ENCODE measurements at regions not wholly inside any gene's neighbourhood (a gene's known extent, or its start where the extent isn't known, plus 50 kb on each side); places are given as distances from the start of the nearest gene placed in this dataset.
"Not testable (repeated sequence)": the region's sequence is repeated elsewhere in the genome, so short reads cannot be mapped to it uniquely, and the experiment has no call there.

DNA sequence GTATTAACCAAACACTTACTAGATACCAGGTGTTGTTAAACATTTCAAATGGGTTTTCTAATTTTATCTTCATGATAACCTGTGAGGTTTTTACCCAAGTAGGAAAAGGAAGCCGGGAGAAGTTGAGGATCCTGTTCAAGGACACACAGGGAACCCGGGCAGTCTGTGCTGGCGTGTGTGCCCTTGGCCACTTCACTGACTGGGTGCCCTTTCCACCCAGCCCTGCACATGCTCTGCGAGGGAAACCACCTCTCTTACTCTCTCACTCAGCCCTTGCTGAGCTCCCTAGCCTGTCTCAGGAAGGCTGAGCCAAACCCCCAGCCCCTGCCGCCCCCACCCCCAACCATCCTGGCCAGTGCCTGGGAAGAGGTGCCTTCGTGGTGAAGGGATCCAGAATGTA, 51.8 kb downstream of the TEX44 start:
- intact Hi-C loops (cut with DNase I; ENCODE audit: low total_unique reads) = no loop called here
- TF ChIP-seq, protein P1, sequence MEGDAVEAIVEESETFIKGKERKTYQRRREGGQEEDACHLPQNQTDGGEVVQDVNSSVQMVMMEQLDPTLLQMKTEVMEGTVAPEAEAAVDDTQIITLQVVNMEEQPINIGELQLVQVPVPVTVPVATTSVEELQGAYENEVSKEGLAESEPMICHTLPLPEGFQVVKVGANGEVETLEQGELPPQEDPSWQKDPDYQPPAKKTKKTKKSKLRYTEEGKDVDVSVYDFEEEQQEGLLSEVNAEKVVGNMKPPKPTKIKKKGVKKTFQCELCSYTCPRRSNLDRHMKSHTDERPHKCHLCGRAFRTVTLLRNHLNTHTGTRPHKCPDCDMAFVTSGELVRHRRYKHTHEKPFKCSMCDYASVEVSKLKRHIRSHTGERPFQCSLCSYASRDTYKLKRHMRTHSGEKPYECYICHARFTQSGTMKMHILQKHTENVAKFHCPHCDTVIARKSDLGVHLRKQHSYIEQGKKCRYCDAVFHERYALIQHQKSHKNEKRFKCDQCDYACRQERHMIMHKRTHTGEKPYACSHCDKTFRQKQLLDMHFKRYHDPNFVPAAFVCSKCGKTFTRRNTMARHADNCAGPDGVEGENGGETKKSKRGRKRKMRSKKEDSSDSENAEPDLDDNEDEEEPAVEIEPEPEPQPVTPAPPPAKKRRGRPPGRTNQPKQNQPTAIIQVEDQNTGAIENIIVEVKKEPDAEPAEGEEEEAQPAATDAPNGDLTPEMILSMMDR (IDR thresholded peaks at IDR 0.05) = no peak
- H3K27ac ChIP-seq = peak overlapping the region; percentile 92 to 97

DNA sequence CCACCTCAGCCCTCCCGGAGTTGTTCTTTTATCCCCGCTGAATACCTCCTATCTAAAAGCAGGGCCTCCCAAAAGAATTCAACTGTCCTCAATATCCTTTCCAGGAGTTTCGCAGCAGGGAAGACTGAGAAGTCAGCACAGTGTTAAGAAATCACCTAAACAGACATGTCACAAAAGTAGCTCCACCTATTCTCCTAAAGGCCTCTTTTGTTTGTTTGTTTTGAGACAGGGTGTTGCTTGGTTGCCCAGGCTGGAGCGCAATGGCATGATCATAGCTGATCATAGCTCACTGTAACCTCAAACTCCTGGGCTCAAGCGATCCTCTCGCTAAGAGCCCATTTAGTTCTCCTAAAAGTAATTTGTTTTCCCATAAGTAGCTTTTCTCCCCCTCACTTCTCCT, 53.8 kb downstream of the TEX44 start:
- peak overlapping the region in 1 of 2 donors; percentile 97 for H3K27ac ChIP-seq
- peaks cover 11 to 40% (median 30%) of the 10 kb centered on the region in 4 donors for H3K4me1 ChIP-seq
- intact Hi-C loops (cut with DNase I; ENCODE audit: low total_unique reads) = no loop called here
- TF ChIP-seq, protein P1 (IDR thresholded peaks at IDR 0.05) = no peak
- no peaks in the 10 kb centered on the region for H3K36me3 ChIP-seq
- H3K4me3 ChIP-seq = no peak overlapping the region
- no peak for DNase-seq
- no peaks in the 10 kb centered on the region for H3K9me3 ChIP-seq
- H3K27me3 ChIP-seq = no peaks in the 10 kb centered on the region

More for the DNA sequence above, 51.8 kb downstream of the TEX44 start:
- Histone ChIP-seq H3K4me1 (peaks cover 11 to 60% (median 43%) of the 10 kb centered on the region in 4 donors), H3K4me3 (no peak overlapping the region), H3K27me3 (no peaks in the 10 kb centered on the region), H3K36me3 (no peaks in the 10 kb centered on the region), H3K9me3 (no peaks in the 10 kb centered on the region)
- DNase-seq = no peak

DNA sequence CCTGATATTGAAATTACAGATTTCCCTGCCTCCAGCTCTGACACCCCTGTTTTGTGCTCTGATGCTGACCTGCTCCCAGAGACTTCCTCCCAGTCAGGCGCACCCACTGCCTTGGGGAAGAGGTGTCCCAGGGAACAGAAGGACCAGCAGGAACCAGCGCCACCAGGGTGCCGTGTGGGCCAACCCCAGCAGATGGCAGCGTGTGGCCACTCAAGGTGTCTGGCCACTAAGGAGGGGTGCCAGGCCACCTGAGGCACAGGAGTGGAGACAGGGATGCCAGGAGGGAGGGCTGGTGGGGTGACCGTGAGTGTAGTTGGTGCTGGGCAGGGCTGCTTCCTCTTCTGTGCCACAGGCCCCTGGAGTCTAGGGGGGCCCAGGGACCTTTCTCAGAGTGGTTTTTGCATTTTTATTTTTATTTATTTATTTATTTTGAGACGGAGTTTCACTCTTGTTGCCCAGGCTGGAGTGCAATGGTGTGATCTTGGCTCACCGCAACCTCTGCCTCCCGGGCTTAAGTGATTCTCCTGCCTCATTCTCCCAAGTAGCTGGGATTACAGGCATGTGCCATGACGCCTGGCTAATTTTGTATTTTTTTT, 56.0 kb downstream of the TEX44 start:
- Histone ChIP-seq H3K36me3 (no peaks in the 10 kb centered on the region), H3K4me3 (no peak overlapping the region), H3K27me3 (no peaks in the 10 kb centered on the region), H3K4me1 (peaks cover 1 to 21% (median 14%) of the 10 kb centered on the region in 4 donors), H3K27ac (no peak overlapping the region), H3K9me3 (no peaks in the 10 kb centered on the region)
- peak; percentile 63 to 85 for DNase-seq
- intact Hi-C loops (cut with DNase I; ENCODE audit: low total_unique reads) = loop anchor here (1.0 kb wide), 1 partner anchor 28 kb away; no protein-coding TSS in a partner anchor
- TF ChIP-seq, protein P1 (IDR thresholded peaks at IDR 0.05) = peak; percentile 74 to 80

DNA sequence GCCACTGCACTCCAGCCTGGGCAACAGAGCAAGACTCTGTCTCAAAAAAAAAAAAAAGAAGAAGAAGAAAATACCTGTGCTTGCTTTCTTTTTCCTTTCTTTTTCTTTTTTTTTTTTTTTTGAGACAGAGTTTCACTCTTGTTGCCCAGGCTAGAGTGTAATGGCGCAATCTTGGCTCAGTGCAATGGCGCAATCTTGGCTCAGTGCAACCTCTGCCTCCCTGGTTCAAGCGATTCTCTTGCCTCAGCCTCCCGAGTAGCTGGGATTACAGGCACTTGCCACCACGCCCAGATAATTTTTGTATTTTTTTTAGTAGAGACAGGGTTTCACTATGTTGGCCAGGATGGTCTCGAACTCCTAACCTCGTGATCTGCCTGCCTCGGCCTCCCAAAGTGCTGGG, 56.8 kb upstream of the PTMA start:
- H3K4me1 ChIP-seq; H3K9me3 ChIP-seq; H3K27ac ChIP-seq; DNase-seq; H3K36me3 ChIP-seq; intact Hi-C loops (cut with DNase I; ENCODE audit: low total_unique reads); H3K4me3 ChIP-seq; H3K27me3 ChIP-seq: not testable (repeated sequence)

DNA sequence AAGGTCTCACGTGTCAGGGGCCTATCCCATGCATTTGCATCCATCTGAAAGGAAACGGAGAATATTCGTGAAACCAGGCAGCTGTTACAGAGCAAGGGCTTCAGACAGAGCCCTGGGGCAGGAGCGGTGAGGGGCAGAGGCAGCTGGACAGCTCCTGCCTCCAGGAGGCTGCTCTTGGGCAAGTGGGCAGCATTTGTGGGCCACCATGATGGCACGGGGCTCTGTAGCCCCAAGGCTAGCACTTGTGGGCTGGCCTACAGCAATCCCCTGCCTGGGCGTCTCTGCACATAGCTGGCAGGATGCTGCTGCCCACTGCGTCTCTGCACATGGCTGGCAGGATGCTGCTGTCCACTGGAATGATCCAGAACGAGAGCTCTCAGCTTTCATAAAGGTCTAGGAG, 52.8 kb upstream of the PTMA start:
- intact Hi-C loops (cut with DNase I; ENCODE audit: low total_unique reads) = no loop called here
- no peak overlapping the region for H3K27ac ChIP-seq
- no peaks in the 10 kb centered on the region for H3K36me3 ChIP-seq
- H3K9me3 ChIP-seq = no peaks in the 10 kb centered on the region
- DNase-seq = no peak
- no peaks in the 10 kb centered on the region for H3K27me3 ChIP-seq
- no peak overlapping the region for H3K4me3 ChIP-seq
- TF ChIP-seq, protein P1 (IDR thresholded peaks at IDR 0.05) = no peak
- peaks cover 0 to under 1% (median 0%) of the 10 kb centered on the region in 4 donors for H3K4me1 ChIP-seq

DNA sequence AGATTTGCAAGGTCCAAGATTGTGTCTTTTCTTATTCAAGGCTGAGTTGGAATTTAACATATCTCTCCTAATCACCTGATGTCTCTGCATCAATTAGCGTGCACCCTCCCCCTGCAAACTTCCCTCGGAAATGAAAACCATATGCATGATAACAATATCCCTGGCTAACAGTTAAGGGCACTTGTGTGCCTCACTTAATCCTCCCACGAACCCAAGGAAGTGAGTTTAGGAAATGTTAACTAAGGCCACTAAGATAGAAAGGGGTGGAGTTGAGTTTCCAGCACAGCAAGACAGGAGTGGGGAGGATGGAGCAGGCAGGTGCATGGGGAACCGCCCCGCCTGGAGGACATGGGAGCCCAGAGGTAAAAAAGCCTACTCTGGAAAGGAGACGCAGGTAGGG, 52.4 kb upstream of the PTMA start:
- Histone ChIP-seq H3K27me3 (no peaks in the 10 kb centered on the region), H3K4me1 (peaks cover 0 to 4% (median 0%) of the 10 kb centered on the region in 4 donors), H3K4me3 (no peak overlapping the region), H3K27ac (no peak overlapping the region), H3K9me3 (no peaks in the 10 kb centered on the region), H3K36me3 (no peaks in the 10 kb centered on the region)
- intact Hi-C loops (cut with DNase I; ENCODE audit: low total_unique reads) = no loop called here
- TF ChIP-seq, protein P1 (IDR thresholded peaks at IDR 0.05) = no peak
- DNase-seq = no peak

All from tibial artery (tissue), 4 donors.